NB4 (cell line): ENCODE measurements at regions not wholly inside any gene's neighbourhood (a gene's known extent, or its start where the extent isn't known, plus 50 kb on each side); places are given as distances from the start of the nearest gene placed in this dataset.

Source experiments
- DNase-seq: peaks from one replicate; pipeline ENCODE4 v3.0.0; 2010; ENCODE audit warnings: low read depth
- H3K4me3 ChIP-seq: one replicate; pipeline ENCODE4 v1.5.1; 2011; ENCODE audit warnings: mild to moderate bottlenecking, low read depth, low read length, moderate library complexity
- CTCF ChIP-seq: IDR thresholded peaks from one replicate; pipeline ENCODE4 v1.5.1; 2012; ENCODE audit warnings: low read depth, low read length
- MAX ChIP-seq: IDR thresholded peaks from 2 replicates; pipeline ENCODE4 v1.6.1; 2011; ENCODE audit warnings: low read depth, low read length
- MYC ChIP-seq: IDR thresholded peaks from 2 replicates; pipeline ENCODE4 v1.6.1; 2011; ENCODE audit warnings: low read depth, low read length
- POLR2A ChIP-seq: IDR thresholded peaks from 2 replicates; pipeline ENCODE4 v1.6.1; 2011; ENCODE audit warnings: mild to moderate bottlenecking; ENCODE audit not compliant: insufficient read length; ENCODE audit errors: extremely low read depth

DNA sequence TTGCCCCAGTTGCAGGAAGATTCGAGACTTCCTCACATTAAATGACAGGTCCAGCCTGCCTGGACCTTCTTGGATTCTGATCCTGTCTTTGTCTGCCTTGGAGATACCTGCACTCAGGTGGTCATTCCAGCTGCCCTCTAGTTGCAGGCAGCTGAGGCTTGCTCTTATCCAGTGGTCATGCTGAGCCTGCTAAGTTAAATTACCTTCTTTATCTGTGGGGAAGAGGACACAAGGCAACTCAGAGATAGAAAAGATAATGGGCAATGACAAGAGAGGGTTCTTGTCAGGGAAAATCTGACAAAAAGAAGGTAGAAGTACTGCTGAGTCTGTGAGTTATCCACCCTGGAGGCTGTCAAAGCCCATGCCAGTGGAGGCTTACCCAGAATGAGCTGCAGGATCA, 401.4 kb downstream of the MID1IP1 start:
- TF ChIP-seq CTCF, result no peak
- no peak for TF ChIP-seq MAX
- no peak for TF ChIP-seq MYC
- no peak for TF ChIP-seq POLR2A
- DNase-seq, result no peak
- no peak overlapping the region for H3K4me3 ChIP-seq

- DNase-seq, result no peak
- H3K4me3 ChIP-seq, result no peak overlapping the region
- TF ChIP-seq MAX (no peak), CTCF (no peak), MYC (no peak), POLR2A (no peak)
Measured at GRCh38 chrX:39203427-39203826, 402.2 kb downstream of the MID1IP1 start.

GRCh38 chrX:39204353-39204752, 403.1 kb downstream of the MID1IP1 start:
- no peak overlapping the region for H3K4me3 ChIP-seq
- TF ChIP-seq CTCF (no peak), MYC (no peak), POLR2A (no peak), MAX (no peak)
- DNase-seq, result no peak

- no peak overlapping the region for H3K4me3 ChIP-seq
- DNase-seq, result no peak
- TF ChIP-seq MYC, result no peak
Measured at GRCh38 chrX:39204945-39205344, 403.7 kb downstream of the MID1IP1 start.

GRCh38 chrX:39205467-39205866, 404.2 kb downstream of the MID1IP1 start:
- H3K4me3 ChIP-seq, result no peak overlapping the region

More at GRCh38 chrX:39205467-39205866, 404.2 kb downstream of the MID1IP1 start:
- DNase-seq, result no peak
- no peak for TF ChIP-seq MAX
- TF ChIP-seq POLR2A, result no peak
- no peak for TF ChIP-seq CTCF
- no peak for TF ChIP-seq MYC
